NB4 (cell line): ENCODE measurements at regions not wholly inside any gene's neighbourhood (a gene's known extent, or its start where the extent isn't known, plus 50 kb on each side); places are given as distances from the start of the nearest gene placed in this dataset.
"Not testable (repeated sequence)": the region's sequence is repeated elsewhere in the genome, so short reads cannot be mapped to it uniquely, and the experiment has no call there.

Source experiments
- DNase-seq: peaks from one replicate; pipeline ENCODE4 v3.0.0; 2010; ENCODE audit warnings: low read depth
- H3K4me3 ChIP-seq: one replicate; pipeline ENCODE4 v1.5.1; 2011; ENCODE audit warnings: mild to moderate bottlenecking, low read depth, low read length, moderate library complexity
- CTCF ChIP-seq: IDR thresholded peaks from one replicate; pipeline ENCODE4 v1.5.1; 2012; ENCODE audit warnings: low read depth, low read length
- MAX ChIP-seq: IDR thresholded peaks from 2 replicates; pipeline ENCODE4 v1.6.1; 2011; ENCODE audit warnings: low read depth, low read length
- MYC ChIP-seq: IDR thresholded peaks from 2 replicates; pipeline ENCODE4 v1.6.1; 2011; ENCODE audit warnings: low read depth, low read length
- POLR2A ChIP-seq: IDR thresholded peaks from 2 replicates; pipeline ENCODE4 v1.6.1; 2011; ENCODE audit warnings: mild to moderate bottlenecking; ENCODE audit not compliant: insufficient read length; ENCODE audit errors: extremely low read depth

- no peak overlapping the region for H3K4me3 ChIP-seq
- no peak for DNase-seq
- TF ChIP-seq MYC (no peak), CTCF (no peak), MAX (no peak), POLR2A (no peak)
Measured at GRCh38 chr2:183459466-183459865, 335.2 kb downstream of the NUP35 start.

- H3K4me3 ChIP-seq, result no peak overlapping the region
Measured at GRCh38 chr2:183463821-183464220, 339.6 kb downstream of the NUP35 start.

GRCh38 chr2:183465048-183465447 is 340.8 kb downstream of the NUP35 start:
- TF ChIP-seq MAX (no peak), CTCF (no peak), POLR2A (no peak), MYC (no peak)
- no peak overlapping the region for H3K4me3 ChIP-seq
- no peak for DNase-seq

More at GRCh38 chr2:183463821-183464220, 339.6 kb downstream of the NUP35 start:
- TF ChIP-seq MAX (no peak), CTCF (no peak), POLR2A (no peak), MYC (no peak)
- DNase-seq, result no peak

GRCh38 chr2:183474912-183475695 is 350.9 kb downstream of the NUP35 start:
- no peak for TF ChIP-seq MYC
- no peak for TF ChIP-seq MAX
- no peak for TF ChIP-seq CTCF
- no peak for TF ChIP-seq POLR2A
- DNase-seq, result no peak
- no peak overlapping the region for H3K4me3 ChIP-seq

- no peak for TF ChIP-seq CTCF
- TF ChIP-seq POLR2A, result no peak
- no peak for TF ChIP-seq MYC
- TF ChIP-seq MAX, result no peak
- DNase-seq, result no peak
- H3K4me3 ChIP-seq, result no peak overlapping the region
Measured at GRCh38 chr2:183476490-183476889, 352.2 kb downstream of the NUP35 start.

GRCh38 chr2:183477296-183477695 is 353.1 kb downstream of the NUP35 start:
- DNase-seq, result no peak
- TF ChIP-seq MYC (no peak), CTCF (no peak), MAX (no peak), POLR2A (no peak)
- H3K4me3 ChIP-seq, result no peak overlapping the region

GRCh38 chr2:183478941-183479595 is 354.8 kb downstream of the NUP35 start:
- H3K4me3 ChIP-seq, DNase-seq: not testable (repeated sequence)
